DMS114 treated with DMSO at 0.1 percent for 48 hours (cell line): ENCODE measurements at regions not wholly inside any gene's neighbourhood (a gene's known extent, or its start where the extent isn't known, plus 50 kb on each side); places are given as distances from the start of the nearest gene placed in this dataset.

Source experiments
- DNase-seq: peaks from one replicate; lab custom pipeline; 2025; ENCODE audit not compliant: unreplicated experiment; lab: John Stamatoyannopoulos, UW

DNA sequence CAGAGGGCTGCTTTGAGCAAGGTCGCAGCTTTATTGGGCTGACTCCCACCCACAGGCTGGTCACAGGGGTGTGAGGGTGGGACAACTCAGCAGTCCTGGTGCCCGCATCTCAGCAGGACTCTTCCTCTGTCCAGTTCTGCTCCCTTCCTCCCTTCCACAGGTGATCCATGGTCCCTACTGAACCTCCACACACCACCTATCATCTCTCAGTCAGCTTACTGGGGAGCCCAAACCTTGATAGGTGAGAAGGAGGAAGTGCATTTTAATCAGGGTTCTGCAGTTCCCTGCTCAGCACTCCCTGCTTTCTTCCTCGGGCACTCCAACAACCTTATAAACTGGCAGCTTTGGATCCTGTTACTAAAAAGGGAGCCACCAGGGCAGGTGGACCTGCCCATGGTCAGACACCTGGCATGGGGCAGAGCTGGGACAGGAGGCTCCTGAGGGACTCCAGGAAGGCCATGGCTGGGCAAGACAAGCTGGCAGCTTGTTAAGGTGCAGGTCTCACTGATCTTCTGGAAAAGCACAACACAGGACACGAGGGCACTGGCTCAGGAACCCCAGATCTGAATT, 664.6 kb downstream of the BCL11B start:
- no peak for DNase-seq

DNA sequence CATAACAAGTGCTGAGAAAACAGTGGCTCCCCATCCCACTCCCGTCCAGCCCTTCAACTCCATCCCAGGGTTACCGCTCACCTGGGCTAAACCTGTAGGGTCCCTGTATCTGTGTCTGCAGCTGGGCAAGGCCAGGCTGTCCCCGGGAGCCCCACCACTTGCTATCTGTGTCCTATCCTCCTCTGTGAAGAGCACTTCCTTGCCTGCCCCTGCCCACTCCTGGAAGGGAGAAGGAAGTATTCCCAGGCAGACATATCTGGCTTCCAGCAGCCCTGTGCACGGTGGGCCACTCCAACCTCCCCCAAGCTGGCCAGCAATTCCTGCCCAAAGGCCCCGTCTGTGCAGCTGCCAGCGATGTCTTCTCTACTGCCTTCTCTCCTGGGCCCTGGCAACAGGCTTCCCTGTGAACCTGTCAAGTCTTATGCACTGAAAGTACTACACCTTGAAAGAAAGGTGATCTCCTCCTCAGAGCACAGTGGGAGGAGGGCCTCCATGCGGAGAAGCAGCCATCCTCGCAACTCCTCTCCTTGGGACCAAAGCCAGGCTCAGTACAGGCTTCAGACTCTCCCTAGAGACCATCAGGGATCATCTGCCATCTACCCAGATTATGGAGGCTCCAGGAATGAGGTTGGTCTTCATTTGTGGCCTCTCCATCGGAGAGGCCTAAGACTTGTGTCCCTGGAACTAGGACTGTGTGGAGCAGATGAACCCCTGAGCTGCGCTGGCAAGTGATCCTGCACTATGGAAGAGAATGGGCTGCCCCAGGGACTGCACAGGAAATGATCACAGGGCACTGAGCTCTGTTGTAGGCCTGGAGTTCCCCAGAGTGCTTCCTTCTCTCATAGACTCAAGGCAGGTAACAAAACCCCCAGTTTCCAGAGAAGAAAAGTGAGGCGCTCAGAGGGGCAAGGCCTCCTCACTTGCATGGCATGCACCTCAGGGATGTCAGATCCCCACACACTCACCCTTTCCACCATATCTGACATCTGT, 663.6 kb downstream of the BCL11B start:
- DNase-seq: no peak

DNA sequence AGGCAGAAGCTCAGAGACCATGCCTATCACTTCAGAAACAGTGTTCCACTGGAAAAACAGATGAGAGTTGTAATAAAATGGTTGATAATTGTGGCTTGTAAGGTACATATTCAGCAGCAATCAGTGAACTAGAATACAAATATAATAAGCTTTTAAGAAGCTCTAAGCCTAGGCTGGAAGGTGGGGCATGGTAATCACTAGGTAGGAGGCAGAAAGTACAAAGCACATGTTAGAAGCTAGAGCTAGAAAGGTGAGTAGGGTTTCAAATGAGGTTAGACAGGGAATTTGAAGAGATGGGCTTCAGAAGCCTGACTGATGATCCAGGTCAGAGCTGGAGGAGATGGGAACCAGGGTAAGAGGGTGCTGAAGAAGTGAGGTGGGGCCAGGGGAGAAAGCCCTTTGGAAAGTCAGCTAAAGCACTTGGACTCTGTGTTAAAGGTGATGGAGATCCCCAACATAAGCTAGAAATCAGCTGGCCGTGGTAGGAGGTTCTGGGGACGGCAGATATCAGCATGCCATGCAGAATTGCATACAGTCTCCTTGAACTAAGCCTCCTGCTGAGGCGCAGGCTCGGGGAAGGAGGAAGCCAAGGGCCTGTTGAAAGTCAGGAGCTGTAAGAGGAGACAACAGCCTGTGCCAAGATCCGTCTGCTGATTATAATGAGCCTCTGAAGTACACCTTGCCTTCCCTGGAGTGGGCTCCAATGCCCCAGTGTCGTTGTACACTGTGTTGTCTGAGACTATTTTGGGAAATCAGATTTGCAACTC, 659.4 kb downstream of the BCL11B start:
- DNase-seq: no peak

DNA sequence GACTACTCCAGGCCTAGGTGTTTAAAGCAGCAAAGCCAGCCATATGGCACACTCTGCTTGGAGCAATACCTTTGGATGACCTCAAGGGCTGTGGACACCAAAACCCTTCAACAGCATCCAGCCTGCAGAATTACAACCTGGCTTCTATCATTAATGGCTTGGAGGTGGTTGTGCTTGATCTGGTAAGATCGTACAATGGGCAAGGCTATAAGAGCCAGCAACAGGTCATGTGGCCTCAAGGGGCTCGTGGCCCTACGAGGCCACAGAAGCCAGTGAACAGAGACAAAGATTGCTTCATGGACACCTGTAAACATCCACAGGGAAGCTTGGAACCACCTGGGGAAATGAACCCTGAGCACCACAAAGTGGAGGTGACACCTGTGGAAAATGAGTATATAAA, 657.3 kb downstream of the BCL11B start:
- no peak for DNase-seq

DNA sequence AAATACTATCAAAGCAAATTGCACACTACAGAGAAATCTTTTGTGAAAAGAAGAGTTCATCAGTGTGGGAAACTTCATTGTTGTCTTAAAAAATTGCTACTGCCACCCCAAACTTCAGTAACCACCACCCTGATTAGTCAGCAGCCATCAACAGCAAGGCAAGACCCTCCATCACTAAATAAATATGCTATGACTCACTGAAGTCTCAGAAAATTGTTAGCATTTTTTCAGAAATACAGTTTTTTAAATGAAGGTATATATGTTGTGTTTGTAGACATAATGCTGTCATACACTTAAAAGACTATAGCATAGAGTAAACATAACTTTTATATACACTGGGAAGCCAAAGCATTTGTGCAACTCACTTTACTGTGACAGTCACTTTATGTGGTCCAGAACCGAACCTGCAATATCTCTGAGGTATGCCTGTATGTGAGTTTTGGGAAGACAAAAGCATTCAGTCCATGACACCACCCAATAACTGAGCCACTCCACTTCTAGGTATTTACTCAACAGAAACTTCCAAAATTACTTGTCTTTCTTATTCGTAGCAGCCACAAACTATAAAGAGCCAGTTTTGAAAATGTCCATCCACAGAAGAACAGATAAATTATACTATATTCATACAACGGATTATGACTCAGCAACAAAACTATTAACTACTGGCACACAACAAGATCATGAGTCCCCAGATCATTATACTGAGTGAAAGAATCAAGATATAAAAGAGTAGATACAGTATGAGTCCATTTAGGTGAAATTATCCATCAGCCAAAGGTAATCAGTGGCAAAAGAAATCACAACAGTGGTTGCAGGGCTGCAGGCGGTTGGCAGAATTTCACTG, 649.6 kb downstream of the BCL11B start:
- DNase-seq: no peak

DNA sequence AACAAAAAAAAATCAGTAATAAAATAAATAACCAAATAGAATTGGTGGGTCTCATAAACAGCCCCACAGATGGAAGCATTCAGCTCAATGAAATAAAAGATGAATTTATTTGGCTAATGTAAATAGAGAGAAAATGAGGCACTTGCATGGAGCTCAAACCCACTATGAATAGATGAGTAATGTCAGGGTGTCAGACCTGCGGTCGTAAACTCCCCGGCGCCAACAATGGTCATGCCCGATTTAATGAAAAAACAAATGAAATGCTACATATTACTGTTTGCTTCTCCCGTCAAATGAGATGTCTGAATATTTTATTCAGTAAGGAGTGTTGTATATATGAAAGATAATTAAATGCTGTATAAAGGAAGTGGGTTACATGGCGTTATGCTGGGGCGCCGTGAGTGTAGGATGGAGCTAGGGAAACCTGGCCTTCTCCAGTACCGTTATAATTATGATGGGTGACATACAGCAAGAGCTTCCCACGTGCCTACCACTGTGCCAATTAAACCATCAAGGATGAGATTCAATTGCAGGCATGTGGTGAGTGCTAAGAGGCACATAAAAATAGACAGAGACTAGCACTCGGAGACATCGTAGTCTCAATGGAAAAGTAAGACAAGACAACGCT, 648.1 kb downstream of the BCL11B start:
- no peak for DNase-seq

DNA sequence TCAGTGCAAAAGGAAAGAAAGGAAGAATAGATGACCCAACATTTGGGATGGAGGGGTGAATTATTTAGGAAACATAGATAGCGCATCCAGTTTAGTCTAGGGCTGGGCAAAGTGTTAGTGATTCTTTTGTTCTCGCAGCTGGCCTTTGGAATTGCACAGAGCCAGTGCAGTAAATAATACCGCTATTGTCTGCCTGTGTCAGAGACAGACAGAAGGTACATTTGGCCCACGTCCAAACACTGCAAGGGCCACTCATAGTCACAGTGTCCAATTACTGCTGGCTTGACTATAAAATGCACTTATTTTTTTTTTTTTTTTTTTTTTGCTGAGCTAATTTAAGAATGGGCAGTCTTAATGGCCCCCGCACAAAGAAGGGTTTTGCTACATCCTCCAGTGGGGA, 638.6 kb downstream of the BCL11B start:
- no peak for DNase-seq

DNA sequence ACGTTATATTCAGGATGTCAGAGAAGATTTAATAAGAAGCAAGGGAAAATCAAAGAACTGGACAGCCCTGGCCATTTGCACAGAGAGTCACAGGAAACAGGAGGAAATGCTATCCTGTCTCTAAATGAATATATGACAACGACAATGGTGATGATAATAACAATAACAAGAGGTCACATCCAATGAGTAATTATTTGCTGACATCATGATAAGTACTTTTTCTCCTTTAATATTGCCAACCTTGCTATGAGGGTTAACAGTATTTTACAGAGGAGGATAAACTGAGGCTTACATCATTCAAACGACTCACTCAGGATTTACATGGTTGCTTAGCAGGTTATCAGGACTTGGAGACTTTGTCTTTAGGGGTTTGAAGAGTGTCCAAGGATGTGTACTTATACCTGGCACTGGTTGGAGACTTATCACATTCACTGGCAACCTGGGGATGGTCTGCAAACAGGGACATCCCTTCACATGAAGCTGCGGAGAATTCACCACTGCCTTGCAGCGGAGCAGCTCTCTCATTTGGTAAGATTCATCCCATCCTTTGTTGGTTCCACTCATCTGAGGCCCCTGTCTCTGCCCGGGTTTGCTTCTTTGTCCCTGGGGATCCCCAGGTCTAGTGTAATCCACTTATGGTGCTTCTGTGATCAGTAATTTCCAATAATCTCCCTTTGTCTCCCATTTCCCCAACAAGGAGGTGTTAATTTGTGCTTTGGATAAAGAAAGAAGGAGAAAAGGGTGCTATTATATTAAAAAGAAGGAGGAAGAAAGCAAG, 637.8 kb downstream of the BCL11B start:
- no peak for DNase-seq

DNA sequence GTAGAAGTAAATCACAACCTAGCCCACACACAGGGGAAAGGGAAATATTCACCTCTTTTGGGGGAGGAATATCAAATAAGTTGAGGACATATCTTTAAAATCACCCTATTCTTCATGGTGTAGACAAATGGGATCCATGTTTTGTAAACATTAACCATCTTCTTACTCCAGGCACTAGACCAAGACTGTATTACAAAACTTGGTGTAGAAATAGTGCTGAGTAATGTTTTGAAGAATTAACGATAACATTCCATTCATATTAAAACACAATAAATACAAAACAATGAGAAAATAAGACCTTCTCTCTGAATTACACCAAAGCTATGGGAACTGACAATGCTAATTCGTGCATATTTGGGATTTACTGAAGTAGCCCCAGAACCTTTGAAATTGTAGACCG, 633.6 kb downstream of the BCL11B start:
- DNase-seq: no peak

DNA sequence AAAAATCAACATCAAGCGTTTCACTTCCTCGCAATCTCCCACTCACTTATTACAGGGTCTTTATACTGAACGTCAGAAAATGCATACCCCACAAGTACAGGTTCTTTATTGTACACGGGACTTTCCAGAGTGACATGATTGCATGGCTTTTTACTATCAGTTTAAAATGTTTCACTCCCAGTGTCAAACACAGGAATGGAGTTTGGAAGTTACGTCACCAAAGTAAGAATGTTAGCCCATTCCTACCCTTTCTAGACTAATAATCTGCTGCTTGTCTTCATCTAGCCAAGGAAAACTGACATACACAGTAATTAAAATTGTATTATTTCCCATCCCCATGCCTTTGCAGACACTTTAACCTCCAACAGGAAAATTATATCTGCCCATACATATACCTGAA, 624.2 kb downstream of the BCL11B start:
- no peak for DNase-seq

DNA sequence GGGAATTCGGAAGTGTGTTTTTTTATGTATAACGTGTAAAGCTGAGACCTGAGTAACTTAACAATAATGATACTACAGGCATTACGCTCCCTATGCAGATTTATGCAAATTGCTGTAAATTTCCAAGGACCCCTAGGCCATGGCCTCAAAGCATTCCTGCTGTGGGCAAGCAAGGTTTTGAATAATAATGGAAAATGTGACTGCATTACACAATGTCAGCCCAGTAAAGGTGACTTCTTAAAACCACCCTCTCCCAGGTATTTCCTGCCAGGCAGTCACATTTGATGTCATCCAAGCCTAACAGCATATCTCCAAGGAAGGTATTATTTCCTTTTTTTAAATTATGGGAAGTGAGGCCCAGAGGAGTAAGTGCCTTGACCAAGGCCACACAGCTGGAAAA, 621.0 kb downstream of the BCL11B start:
- no peak for DNase-seq

DNA sequence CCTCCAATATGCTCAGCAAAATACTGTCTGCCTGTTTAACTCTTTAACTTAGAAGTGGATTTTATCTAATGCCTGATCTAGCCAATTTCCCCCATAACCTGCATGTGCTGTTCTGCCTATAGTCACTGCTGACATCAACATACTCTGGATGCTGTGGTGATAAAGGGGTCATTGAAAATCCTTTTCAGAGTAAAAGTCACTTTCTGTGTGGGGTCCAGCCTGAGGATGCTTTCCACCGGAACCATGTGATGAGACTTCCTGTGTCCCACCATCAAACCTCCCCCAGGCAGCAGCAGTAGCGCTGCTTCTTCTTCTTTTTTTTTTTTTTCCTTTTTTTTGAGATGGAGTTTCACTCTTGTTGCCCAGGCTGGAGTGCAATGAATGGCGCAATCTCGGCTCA, 607.0 kb downstream of the BCL11B start:
- no peak for DNase-seq

DNA sequence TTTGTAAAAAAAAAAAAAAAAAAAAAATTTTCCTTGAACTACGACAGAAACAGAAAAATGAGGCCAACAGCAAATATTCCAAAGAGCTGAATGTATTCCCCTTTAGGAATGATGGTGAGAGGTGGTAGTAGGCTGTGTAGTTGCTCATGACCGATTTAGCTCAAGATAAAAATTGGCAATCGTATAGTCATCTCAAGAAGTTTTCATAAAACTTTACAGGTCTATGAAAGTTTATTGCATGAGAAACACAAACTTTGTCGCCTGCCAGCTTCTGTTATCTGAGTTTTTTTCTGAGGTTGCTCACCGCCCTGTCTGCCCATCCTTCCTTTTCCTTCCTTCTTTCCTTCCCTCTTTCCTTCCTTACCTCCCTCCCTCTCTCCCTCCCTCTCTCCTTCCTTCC, 605.5 kb downstream of the BCL11B start:
- DNase-seq: no peak

DNA sequence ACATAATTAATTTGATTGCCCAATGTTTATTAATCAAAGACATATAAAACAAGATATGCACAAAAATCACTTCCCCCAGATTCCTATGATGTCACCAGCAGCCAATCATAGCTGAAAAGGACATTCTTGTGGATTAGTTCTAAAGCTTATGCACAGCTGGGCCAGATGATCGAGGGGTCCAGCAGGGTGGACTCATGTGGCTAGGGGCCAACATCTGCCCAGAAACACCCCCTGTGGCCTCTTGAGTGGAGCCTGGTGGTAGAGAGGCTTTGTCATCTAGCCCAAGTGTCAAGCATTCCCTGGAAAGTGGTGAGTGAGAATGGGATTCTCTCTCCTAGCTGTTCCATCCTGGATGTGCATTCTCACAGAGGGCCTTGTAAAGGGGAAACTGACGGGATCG, 590.0 kb downstream of the BCL11B start:
- no peak for DNase-seq

DNA sequence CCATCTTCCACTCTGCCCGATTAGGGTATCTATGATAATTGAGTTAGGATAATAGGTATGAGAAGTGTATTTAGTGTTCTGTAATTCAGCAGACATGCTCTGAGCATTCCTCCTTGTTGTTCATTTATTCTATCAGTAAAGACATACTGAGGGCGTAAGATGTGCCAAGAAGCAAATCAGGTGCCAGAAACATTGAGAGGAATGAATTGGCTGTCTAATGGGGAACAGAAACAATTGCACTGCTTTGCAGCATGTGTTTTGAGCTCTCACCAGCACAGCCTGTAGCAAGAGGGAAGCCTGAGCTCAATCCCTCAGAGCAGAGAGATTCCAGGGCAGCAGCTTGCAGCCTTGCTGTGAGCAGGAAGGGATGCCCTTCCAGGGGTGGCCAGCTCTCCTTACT, 589.3 kb downstream of the BCL11B start:
- DNase-seq: no peak

DNA sequence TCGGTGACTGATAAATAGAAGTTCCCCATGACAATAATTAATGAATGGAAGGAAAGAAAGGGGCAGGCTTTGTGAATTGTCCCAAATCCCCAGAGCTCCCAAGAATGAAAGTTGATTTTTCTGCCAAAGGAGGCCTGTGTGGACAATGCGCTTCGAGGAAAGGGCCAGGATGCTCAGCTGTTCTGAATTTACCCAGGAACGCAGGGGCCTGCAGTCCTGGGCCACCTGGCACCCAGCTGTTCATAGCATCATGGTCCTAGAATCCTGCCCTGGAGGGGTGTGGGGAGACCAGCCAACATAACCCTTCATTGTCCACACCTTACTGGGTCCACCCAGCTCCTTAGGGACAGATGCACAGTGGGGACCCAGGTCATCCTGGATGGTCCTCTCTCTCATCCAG, 587.5 kb downstream of the BCL11B start:
- DNase-seq: no peak

DNA sequence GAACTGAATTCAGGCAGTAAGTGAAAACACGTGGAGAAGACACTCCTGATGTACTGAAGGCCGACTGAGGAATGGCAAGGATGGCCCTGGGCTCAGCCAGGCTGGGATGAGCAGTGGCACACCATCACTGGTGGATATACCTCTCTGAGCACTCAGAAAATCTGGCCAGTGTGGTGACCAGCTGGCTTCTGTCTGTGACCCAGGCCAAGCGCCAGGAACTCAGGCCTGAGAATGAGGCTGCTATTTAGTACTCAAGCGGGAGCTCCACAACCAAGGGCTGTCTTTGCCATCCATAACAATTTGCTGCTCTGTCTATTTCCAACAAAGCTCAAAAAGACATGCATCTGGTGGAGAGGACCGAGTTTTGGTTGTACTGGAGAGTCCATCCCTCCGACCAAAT, 586.3 kb downstream of the BCL11B start:
- DNase-seq: no peak

DNA sequence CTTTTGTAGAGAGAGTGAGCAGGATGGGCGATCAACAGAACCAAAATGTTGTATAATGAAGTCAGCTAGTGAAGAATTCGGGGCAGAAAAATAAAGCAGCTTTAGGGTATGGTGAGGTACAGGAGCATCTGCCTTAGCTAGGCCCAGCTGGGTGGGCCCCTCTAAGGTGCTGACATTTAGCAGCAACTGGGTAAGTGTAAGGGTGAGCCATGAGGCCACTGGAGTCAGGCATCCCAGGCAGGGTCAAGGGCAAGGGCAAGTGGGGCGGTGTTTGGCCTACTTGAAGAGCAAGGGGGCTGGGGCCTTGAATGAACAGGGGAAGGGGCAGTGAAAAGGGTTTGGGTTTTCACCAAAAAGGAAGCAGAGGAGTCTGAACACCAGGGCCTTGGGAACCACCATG, 583.6 kb downstream of the BCL11B start:
- DNase-seq: no peak

DNA sequence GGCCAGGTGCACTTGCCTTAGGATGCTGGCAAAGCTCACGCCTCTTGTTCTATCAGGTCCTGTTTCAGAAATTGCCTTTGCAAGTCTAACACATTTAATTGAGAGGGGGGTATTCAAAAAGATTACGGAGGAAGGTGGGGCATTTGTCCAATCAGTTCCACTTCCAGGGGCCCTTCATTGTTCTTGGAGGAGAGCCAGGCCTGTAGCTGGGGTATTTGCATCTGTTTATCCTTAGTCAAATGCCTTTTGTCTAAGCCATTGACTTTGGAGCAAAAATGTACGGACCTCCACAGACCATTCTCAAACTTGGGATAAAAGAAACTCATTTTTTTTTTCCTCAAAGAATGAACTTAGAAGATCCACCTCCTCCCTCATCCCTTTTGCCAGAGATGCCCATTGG, 582.0 kb downstream of the BCL11B start:
- DNase-seq: no peak

DNA sequence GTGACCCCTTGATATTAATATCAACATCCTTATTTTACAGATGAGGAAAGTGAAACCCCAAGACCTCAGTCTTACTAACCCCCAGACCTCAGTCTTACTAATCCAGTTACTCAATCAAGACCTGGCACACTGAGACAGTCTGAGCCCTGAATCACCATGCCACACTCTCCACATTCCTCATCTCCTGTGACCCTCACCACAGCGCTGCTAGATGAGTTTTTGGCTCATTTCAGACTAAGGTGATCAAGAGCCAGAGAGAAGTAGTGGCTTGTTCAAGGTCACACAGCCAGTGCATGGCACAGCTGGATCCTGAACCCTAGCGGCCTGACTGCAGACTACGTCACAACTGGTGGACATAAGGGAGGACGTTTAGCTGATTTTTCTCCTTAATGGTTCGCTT, 579.2 kb downstream of the BCL11B start:
- no peak for DNase-seq
